ENCODE measurements at regions not wholly inside any gene's neighbourhood (a gene's known extent, or its start where the extent isn't known, plus 50 kb on each side); places are given as distances from the start of the nearest gene placed in this dataset.

GRCh38 chr10:59517996-59518395 is 155.6 kb upstream of the FAM13C start:
- no peak for TF ChIP-seq CTCF (IDR thresholded peaks at IDR 0.05)
- no peak for TF ChIP-seq POLR2A (IDR thresholded peaks at IDR 0.05)
